ENCODE measurements at regions not wholly inside any gene's neighbourhood (a gene's known extent, or its start where the extent isn't known, plus 50 kb on each side); places are given as distances from the start of the nearest gene placed in this dataset.

DNA sequence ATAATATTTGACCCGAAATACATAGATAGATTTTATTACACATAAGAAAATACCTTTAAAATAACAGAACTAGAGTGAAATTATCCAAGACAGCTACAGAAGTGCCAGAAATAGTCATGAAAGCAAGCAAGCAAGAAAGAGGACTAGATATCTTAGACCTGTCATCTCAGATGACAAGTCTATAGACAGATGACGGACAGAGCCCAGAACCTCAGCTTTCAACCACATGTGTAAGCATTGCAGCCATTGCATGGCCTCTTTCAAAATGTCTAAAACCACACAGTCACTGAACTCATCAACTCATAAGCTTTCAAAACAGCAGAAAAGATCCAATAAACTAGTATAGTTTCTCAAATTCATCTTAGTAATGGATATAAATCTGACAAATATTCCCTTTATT lies 59.8 kb upstream of the FHIT start:
- no peak for DNase-seq

- peak; percentile 11 for DNase-seq
Measured at GRCh38 chr3:61315871-61316270, 64.6 kb upstream of the FHIT start.

- no peak for DNase-seq
Measured at GRCh38 chr3:61323094-61323493, 71.8 kb upstream of the FHIT start.

DNA sequence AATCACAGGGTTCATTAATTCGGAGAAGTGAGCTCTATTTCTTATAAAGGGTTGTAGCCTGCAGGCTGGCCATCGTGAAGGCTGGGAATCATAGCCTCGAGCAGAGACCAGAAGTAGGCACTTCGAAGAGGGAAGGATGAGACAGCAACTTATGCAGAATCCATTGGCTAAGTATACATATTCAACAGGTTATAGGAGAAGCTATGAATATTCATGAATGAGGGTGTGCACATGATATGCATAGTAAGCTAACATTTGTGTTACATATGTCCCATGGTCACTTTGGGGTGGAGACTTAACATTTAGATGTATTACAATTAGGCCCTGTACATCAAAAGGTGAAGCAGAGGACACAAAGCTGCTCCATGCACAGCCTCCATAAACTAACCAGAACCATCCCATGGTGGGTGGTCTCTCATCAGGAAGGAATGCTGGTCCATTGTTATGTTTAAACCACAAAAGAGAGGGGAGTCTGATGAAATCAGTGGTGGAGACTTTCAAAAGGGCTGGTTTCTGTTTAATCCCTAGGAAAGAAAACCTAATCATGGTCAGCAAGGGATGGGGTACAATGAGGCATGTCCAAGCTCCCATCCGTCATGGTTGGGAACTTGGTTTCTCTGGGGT lies 80.8 kb upstream of the FHIT start:
- DNase-seq = no peak

- no peak for DNase-seq
Measured at GRCh38 chr3:61333192-61333961, 82.1 kb upstream of the FHIT start.

DNA sequence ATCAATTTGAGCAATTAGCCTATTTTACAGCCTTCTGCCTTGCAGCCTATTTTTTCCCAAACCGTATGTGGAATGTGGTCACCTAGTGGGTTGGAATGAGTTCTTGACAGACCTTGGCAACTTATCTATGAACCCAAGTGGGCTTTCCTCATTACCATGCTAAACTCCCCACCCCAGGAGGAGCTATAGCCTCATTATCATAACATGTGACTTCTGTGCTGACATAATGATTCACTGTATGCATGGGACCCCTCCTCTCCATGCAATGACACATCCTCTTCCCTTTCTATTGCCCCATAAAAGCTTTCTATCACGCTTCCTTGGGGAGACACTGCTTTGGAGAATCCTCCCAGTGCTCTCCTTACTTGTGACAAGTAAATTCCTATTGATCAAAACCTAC lies 83.5 kb upstream of the FHIT start:
- DNase-seq = no peak

- DNase-seq = no peak
Measured at GRCh38 chr3:61340931-61341461, 89.7 kb upstream of the FHIT start.

- DNase-seq = no peak
Measured at GRCh38 chr3:61343543-61343942, 92.3 kb upstream of the FHIT start.

- no peak for DNase-seq
Measured at GRCh38 chr3:61345020-61345419, 93.8 kb upstream of the FHIT start.

GRCh38 chr3:61347981-61348380 lies 96.7 kb upstream of the FHIT start:
- DNase-seq = peak; percentile 50

DNA sequence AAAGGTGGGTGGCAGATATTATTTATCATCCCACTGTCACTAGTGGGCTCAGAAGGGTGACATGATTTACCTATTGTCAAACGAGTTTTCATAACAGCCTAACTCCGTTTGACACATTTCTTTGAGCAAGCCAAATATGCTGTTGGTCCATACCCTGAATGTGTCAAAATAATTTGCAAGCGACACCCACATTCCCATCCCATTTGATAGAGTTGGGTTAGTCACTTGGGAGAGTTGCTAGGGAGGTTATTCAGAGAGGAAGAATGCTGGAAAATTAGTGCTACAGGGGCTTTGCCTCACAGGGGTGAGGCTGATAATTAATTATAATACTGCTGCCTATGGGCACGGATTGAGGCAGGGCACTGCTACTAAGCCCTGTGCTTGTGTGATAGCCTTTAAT lies 98.5 kb upstream of the FHIT start:
- DNase-seq = no peak

DNA sequence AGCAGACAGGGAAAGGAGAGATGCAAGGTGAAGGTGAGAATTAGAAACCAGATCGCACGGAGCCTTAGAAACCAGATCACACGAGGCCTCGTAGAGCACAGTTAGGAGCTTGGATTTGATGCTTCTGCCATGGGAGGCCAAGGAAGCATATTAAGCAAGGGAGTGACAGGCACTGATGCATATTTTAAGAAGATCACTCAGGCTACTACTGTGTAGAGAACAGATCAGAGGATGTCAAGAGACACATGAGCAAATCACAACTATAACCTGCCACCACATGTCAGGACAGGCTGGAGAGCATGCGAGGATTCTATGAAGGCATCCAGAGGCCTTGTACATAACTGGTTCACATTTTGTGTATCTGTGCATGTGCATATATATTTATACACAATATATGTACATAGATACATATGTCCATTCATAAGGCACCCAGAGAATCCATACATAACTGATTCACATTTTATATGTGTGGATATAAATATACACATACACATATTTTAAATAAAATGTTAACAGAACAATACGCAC lies 99.6 kb upstream of the FHIT start:
- no peak for DNase-seq

DNA sequence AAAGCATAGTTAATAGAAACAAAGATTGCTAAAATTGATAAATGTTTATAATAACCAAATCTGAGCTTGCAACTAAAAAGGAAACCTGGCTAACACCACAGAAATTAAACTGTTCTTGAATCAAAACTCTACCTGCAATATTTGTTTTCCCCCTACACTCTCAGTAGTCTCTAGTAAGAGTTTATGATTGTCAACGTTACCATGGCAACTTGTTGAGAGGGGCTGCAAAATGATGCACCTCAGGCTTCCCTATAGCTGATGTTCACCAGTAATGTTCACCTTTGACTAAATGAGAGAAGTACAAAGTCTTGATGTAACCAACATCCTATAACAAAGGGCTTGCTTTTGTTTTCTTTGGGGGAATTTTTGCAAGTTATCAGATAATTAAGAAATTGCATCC lies 101.1 kb upstream of the FHIT start:
- DNase-seq = no peak

DNA sequence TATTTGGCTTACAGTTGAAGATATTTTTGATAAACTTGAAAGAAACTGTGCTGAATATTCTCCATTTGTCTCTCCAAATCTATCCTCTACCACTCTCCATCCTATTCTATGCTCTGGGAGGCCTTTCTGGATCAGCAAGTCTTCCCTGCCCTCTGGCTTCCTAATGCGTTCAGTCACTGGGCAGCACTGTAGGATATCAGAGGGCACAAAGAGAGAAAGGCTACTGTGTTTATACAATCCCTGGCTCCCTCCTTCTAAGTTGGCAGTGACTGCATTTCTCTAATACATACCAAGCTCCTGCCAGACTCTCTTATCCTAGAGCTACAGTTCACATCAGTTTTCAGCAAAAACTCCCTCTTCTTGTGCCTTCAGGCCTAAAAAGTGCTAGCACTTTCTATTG lies 102.1 kb upstream of the FHIT start:
- DNase-seq = no peak

DNA sequence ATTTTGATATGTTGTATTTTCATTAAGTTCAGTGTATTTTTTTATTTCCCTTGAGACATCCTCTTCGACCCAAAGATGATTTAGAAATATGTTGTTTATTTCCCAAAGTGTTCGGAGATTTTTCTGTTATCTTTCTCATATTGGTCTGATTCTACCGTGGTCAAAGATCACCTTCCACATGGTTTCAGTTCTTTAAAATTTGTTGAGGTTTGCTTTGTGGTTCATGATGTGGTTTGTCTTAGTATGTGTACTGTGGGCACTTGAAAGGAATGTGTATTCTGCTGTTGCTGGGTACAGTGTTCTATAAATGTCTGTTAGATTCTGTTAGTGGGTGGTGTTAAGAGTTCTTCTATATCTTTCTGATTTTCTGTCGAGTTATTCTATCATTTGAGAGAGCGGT lies 103.4 kb upstream of the FHIT start:
- no peak for DNase-seq

DNA sequence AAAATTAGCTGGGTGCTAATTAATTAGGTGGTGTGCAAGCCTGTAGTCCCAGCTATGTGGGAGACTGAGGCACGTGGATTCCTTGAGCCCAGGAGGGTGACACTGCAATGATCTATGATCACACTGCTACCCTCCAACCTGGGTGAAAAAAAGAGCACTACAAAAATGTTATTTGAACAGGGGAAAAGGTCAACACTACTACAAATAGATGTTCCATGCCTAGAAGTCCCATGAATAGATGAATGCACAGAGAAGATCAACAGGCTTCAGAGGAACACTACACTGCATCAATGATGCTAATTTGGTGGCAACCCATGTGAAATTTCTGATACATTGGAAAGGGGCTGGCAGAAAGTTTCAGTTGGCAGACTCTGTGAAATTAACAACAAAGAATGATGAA lies 105.4 kb upstream of the FHIT start:
- DNase-seq = no peak

GRCh38 chr3:61357902-61358301 lies 106.7 kb upstream of the FHIT start:
- no peak for DNase-seq

GRCh38 chr3:61358364-61358763 lies 107.1 kb upstream of the FHIT start:
- DNase-seq = no peak

- no peak for DNase-seq
Measured at GRCh38 chr3:61360297-61360965, 109.2 kb upstream of the FHIT start.

DNA sequence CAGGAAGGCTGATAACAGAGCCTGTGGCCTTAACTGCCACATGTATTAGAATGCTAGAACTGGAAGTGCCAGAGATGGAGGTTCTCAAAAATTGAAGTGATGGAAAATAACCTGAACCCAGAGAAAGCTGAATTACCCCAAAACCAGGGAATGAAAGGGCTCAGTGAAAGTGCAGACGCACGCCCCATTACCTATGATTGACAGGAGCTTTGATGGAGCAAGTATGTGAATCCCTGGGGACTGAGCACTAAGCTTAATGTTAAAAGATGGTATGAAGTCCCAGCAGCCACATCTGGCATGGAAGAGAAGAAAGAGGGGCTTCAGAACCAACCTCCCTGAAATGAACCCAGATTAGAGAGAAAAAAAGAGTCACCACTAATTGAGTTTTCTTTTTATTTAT lies 118.4 kb upstream of the FHIT start:
- no peak for DNase-seq

- peak; percentile 65 for DNase-seq
Measured at GRCh38 chr3:61371123-61371522, 119.9 kb upstream of the FHIT start.

GRCh38 chr3:61372723-61373122 lies 121.5 kb upstream of the FHIT start:
- DNase-seq = no peak

- DNase-seq = no peak
Measured at GRCh38 chr3:61378311-61378710, 127.1 kb upstream of the FHIT start.
